ENCODE measurements at regions not wholly inside any gene's neighbourhood (a gene's known extent, or its start where the extent isn't known, plus 50 kb on each side); places are given as distances from the start of the nearest gene placed in this dataset.

DNA sequence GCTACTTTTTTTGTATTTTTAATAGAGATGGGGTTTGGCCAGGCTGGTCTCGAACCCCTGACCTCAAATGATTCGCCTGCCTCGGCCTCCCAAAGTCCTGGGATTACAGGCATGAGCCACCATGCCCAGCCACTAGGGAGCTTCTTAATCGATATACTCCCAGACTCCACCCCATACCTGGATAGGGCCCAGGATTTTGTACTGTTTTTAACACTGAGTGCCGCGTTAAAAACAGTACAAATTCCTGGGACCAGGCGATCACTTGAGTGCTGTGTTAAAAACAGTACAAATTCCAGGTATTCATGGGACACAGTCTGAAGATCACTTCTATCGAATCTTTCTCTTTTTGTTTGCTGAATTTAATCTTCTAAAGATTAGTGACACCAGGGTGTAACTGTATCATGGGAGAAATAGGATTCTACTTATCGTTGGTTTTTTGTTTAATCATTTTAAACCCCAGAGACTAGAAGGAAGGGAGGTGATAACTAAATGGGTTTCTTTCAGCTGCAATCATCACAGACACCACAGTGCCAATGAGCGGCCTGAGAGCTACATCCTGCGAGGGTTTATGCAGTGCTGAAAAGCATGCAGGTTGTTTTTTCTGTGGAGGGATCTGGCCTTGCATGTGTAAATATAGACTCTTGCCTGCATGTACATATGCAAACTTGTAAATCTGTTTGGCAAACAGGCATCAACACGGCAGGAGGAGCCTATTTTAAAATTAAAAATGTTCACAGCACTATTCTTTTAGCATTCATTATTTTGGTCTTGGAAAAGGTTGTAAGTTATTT, 303.8 kb upstream of the WWC1 start:
- DNase-seq = no peak
- TF ChIP-seq POLR2A (IDR thresholded peaks at IDR 0.05) = no peak
- no peak for TF ChIP-seq CTCF (IDR thresholded peaks at IDR 0.05)
- intact Hi-C loops (cut with DNase I) = no loop called here
- no peak for ATAC-seq
- 61 to 74% methylated on average over 12 of the region's 12 CpGs for WGBS, 2 donors
- Histone ChIP-seq H3K9me3 (no peaks in the 10 kb centered on the region), H3K27me3 (no peaks in the 10 kb centered on the region), H3K36me3 (replicated peaks in 1 of 2; ENCODE audit: insufficient read depth in 1 of 2, low read depth in 2 of 2) (no peaks in the 10 kb centered on the region), H3K4me3 (no peak overlapping the region), H3K27ac (no peak overlapping the region), H3K4me1 (peaks cover 4% of the 10 kb centered on the region)

GRCh38 chr5:167992868-167993267, 298.6 kb upstream of the WWC1 start:
- DNase-seq = no peak
- no peak for TF ChIP-seq CTCF (IDR thresholded peaks at IDR 0.05)
- no peak for TF ChIP-seq POLR2A (IDR thresholded peaks at IDR 0.05)
- no peak overlapping the region for H3K27ac ChIP-seq
- 74 to 81% methylated on average over 11 of the region's 11 CpGs for WGBS, 2 donors
- H3K27me3 ChIP-seq = no peaks in the 10 kb centered on the region
- no peak overlapping the region for H3K4me3 ChIP-seq
- no peaks in the 10 kb centered on the region for H3K36me3 ChIP-seq (replicated peaks in 1 of 2; ENCODE audit: insufficient read depth in 1 of 2, low read depth in 2 of 2)
- H3K4me1 ChIP-seq = no peaks in the 10 kb centered on the region
- no peak for ATAC-seq
- intact Hi-C loops (cut with DNase I) = no loop called here
- H3K9me3 ChIP-seq = no peaks in the 10 kb centered on the region

DNA sequence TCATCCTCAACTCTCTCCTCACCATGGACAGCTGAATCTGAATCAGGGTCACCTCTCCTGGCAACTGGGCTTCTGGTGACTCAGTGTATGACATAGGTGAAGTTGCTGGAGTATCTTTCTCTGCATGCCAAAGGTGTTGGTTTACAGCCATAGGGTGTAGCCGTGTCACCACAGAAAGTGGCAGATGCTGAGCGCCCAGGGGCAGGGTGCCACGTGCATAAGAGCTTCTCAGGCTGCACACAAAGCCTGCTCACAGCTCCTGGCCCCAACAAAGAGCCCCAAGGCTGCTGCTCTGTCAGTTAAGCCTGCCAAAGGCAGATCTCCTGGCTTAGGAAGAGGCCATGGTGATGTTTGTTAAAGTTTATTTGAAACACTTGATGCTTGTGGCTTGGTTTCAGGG, 297.7 kb upstream of the WWC1 start:
- Histone ChIP-seq H3K4me1 (no peaks in the 10 kb centered on the region), H3K4me3 (no peak overlapping the region), H3K27me3 (no peaks in the 10 kb centered on the region), H3K27ac (no peak overlapping the region), H3K9me3 (no peaks in the 10 kb centered on the region), H3K36me3 (replicated peaks in 1 of 2; ENCODE audit: insufficient read depth in 1 of 2, low read depth in 2 of 2) (no peaks in the 10 kb centered on the region)
- ATAC-seq = no peak
- WGBS, 2 donors = 64% methylated on average over 3 of the region's 3 CpGs; no CpG with 5 or more reads in 1 of the 2 donors
- no peak for DNase-seq
- intact Hi-C loops (cut with DNase I) = no loop called here
- no peak for TF ChIP-seq POLR2A (IDR thresholded peaks at IDR 0.05)
- no peak for TF ChIP-seq CTCF (IDR thresholded peaks at IDR 0.05)

DNA sequence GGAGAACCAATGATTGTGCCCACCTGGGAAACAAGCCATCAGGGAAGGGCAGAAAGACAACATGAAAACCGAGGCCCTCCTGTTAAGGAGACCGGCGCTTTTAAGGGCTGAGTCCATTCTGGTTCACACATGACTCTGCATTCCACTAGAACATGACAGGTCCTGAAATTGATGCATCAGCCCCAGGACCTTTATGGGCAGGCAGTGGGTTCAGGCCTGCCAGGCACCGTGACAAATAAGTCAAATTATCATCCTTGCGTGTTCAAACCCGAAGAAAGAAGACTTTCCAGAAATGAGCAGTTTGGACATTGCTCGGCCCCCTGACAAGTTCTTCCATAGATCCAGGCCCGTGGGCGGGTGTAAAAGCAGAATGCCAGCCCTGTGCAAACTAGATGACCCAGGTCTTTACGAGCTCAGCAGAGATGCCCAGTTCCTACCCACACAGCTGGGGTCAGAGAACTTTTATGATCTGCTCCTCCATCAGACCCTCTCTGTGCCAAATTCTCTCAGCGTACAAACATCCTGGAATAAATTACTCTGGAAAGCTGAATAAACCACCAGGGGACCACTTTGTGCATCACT, 295.5 kb upstream of the WWC1 start:
- Histone ChIP-seq H3K27me3 (no peaks in the 10 kb centered on the region), H3K36me3 (replicated peaks in 1 of 2; ENCODE audit: insufficient read depth in 1 of 2, low read depth in 2 of 2) (no peaks in the 10 kb centered on the region), H3K27ac (no peak overlapping the region), H3K4me3 (no peak overlapping the region), H3K9me3 (no peaks in the 10 kb centered on the region), H3K4me1 (no peaks in the 10 kb centered on the region)
- intact Hi-C loops (cut with DNase I) = no loop called here
- 71 to 72% methylated on average over 11 of the region's 11 CpGs for WGBS, 2 donors
- TF ChIP-seq CTCF (IDR thresholded peaks at IDR 0.05) (no peak), POLR2A (IDR thresholded peaks at IDR 0.05) (no peak)
- no peak for ATAC-seq
- no peak for DNase-seq
